ENCODE measurements at regions not wholly inside any gene's neighbourhood (a gene's known extent, or its start where the extent isn't known, plus 50 kb on each side); places are given as distances from the start of the nearest gene placed in this dataset.

DNA sequence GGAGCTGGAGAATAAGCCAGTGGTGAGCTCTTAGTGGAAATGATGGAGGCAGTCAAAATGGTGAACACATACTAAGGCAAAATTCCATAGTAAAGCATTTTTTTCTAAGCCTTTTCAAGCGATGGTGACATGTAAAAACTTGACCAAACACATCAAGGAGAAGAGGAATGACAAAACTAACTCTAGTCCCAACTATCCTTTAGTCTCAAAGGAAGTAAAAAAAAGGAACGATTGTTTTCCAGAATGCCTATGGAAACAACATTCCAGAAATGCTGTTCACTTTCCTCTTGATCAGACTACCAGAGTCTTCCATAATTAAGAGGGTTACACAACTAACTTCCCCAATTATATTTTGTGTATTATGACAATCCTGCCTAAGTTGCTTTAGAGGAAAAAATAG, 715.6 kb downstream of the EPHA4 start:
- DNase-seq (ENCODE audit: low spot score): no peak

DNA sequence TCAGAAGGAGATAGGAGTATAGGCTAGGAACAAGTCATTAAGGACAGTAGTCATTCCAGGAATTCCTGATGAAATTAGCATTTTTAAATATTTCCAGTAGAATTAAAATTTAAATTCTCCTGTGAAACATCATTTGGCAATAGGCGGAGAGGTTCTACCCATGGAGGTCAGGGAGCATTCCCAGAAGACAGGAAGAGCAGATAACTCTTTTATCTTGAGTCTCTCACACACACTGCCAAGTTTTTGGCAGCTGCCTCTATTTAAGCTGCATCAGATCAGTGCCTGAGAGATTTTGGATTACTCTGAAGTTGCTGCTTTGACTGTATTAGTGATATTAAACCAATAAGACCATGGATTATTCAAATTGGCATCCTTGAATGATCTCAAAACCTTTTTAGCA, 714.7 kb downstream of the EPHA4 start:
- no peak for DNase-seq (ENCODE audit: low spot score)

DNA sequence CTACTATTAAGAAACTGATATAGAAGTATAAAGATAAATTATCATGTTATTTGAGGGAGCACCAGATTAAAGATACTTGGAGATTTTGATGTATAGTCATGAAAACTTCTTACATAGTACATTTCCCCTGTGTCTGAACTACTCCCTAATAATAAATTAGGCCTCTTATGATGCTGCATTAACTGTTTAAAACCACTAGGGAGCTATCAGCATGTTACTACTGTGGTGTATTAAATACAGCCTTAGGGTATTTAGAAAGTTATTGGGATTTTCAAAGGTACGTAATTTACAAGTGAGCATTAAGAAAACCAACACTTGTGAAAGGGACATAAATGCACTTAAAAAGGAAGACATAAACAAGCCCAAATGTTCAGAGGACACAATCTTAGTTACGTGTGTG, 714.0 kb downstream of the EPHA4 start:
- DNase-seq (ENCODE audit: low spot score): no peak

DNA sequence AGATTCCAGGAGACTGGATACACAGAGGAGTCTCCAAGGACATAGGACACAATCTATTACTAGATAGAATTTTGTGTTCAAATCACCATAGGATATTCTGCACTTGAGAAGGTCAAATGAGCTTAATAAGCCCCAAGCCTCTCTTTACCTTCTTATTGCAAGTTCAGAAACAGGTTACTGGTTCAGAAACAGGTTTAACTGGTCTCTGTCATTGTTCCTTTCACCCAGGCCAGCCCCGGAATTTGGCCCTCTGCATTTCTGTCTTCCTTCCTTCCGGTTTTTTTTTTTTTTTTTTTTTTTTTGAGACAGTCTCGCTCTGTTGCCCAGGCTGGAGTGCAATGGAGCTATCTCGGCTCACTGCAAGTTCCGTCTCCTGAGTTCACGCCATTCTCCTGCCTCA, 700.2 kb downstream of the EPHA4 start:
- DNase-seq (ENCODE audit: low spot score): no peak

DNA sequence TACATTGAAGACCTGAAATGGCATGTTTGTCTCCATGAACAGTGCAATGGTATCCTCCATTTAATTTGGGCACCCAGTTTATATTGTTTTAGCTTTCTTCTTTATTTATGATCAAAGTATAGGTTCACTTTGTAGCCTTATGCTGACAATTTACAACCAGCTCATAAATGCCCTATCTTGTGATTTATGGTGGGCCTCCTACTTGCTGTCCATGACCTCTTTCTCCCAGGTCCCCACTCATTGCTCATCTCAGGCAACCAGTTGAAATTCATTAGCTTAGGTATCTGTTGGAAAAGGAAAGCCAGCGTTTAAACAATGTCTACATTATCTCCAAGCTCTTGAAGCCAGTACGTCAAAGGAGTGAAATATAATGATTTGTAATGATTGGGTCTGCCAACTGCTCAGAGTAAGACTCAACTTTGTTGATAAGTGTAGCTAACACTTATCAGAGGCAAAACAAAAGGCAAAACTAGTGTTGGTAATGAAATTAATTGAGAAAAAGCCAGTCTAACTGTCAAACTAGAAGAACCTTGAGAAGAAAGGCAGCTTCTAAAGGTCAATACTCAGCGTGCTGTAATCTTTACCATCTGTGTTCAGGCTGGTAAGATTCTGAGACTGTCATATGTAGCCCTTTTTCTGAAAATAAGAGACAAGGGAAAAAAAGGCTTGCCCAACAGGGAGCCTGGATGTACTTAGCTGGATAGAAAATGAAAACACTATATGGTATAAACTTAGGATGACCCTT, 695.9 kb downstream of the EPHA4 start:
- DNase-seq (ENCODE audit: low spot score): no peak

DNA sequence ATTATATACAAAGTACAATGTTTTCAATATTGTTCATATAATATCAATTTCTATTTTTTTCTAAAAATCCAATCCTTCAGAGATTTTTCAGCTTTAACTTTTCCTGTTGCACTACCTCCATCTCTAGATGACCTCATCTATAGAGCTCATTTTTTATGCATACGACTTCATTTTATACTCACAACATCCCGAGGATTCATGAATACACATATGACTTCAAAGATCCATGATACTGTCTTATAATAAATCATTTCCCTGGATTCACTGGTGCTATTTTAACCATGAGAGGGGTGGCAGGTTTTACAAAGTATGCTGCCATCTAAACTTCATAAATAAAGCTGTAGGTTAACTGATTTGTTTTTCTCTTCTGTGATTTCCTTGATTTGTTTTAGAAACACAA, 694.6 kb downstream of the EPHA4 start:
- DNase-seq (ENCODE audit: low spot score): no peak

DNA sequence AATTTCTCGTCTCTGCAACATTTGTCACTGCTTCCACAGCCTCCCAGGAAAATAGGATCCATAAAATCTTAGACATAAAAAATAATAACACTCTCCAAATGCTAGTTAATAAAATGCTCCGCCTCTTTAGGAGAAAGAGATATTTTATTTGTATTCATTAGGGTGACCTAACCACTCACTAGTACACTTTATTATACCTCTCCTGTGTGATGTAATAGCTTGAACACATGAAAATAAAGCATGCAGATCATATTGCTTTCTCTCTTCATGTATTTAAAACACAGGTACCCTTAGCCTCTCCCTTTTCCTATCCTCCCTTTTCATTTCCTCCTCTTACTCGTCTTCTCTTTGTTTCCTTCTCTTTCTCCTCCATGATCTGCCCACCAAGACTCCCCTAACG, 694.2 kb downstream of the EPHA4 start:
- DNase-seq (ENCODE audit: low spot score): no peak

DNA sequence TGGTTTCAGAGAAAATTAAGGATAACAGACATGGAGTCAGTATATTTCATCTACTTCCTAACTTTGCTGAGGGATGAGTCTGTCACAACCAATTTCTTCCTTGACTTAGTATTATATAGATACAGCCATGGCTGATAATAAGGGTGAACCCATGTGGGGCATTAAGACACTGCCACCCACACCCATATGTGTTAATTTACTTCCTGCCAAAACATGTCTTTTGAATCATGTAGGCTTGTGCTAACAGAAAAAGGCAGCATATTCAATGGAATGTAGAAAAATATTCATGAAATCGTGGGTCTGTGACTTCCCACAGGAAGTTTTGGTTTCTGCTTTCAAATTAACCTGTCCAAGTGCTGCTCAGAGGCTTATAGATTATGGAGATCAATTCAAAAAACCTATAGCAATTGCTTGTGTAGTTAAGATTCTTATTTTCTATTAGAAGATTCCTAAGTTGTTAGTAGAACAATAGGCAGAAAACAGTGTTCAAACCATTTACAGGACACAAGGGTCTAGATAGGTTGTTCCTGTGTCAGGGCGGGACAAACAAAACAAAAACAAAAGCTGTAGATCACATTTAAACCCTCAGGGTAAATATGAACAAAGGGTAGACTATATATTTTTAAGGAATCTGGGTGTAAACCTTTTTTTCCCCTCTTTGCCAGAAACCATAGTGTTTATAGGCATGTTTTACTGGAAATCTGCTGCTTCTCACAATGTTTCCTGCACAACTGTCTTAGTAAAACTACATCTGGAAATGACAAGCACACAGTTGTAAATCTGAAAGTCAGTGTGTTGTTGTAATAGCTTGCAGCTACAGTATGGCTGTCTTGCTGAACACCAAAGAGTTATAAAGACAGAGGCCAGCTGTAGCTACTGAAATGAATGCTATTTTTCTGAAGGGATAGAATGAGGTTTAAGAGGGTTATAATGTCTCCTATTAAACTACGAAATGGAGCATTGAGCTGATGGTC, 691.2 kb downstream of the EPHA4 start:
- no peak for DNase-seq (ENCODE audit: low spot score)

DNA sequence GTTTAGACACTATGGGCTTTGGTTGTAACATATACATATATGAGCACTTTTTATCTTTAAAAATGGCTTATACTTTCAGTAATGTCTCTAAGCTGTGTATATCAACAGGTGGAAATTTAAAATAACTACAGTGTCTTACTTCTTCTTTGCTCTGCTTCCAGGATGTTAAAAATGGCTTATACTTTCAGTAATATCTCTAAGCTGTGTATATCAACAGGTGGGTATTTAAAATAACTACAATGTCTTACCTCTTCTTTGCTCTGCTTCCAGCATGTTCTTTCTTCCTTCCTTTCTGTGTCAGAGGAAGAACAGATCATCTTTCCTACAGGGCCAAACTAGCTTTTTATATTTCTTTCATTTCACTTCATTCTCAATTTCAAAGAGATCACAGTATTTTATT, 689.6 kb downstream of the EPHA4 start:
- no peak for DNase-seq (ENCODE audit: low spot score)

DNA sequence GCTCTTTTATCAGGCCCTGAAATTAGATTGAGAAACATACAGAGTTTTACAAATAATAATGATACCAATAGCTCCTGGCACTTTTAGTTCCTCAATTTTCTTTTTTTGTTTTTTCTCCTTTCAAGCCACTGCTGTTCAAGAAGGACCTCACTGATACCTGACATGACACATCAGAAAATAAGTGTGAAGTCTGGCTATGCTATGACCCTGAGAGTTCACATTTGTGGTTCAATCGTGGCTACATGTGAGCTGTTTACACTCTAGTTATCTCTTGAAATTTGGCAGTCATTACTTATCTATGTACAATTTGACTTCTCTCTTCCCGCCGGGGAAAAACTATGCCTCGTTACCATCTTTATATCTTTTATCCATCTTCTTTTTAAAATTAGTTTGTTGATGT, 686.5 kb downstream of the EPHA4 start:
- DNase-seq (ENCODE audit: low spot score): no peak

DNA sequence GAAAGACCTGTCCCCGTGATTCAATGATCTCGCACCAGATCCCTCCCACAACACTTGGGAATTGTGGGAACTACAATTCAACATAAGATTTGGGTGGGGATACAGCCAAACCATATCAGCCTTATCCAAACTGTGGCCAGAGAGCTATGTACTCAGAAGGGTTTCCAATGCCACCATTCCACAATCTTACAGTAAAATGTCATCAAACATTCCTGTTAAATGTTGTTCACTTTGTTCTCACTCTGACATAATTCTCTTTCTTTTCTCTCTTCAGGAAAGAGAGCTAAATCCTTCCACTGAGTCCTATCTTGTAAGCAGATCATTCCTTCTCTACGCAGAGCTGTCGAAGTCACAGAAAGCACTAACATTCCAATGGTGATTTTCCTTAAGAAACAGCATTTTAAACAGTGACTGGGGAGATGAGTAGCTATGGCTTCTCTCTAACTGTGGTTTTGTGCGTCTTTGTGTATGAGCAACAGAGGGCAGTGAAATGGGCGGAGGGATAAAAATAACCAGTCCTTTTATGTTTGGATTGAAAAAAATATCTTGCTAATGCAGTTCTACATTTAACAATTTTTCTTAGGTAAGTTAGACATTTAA, 684.7 kb downstream of the EPHA4 start:
- no peak for DNase-seq (ENCODE audit: low spot score)

DNA sequence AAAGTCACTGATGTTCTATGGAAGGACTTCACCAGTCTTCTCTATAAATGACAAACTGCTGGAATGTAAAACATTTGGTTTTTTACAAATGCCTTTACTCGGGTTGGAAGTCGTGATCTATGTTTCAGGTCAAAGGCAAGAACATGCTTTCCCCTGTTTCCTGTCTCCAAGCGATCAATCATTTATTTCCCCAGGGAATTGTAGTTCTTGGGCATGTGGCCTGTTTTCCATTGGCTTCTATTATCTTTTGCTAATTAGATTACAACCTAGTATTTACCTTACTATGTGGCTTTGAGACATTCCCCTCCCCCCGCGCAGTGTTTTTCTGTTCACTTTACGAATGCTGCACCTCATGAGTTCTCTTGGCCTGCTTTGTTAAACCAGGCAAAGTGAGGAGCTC, 684.2 kb downstream of the EPHA4 start:
- DNase-seq (ENCODE audit: low spot score): no peak

DNA sequence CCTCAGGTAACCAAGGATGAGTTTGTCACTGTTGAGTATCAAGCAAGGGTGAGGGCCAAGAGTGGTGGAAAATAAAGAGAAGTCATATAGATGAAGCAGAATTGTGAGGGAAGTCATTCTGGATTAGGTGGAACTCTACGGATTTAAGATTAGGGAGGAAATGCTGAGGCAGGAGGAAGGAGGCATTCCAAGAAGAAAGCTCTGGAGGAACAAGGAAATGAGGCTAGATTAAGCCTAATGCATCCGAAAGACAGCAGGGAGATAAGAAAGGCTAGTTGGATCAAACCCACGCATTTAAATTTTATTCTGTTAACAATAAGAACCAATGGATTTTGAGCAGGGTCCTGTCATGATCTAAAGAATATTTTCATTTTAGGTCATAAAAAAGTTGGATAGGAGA, 681.2 kb downstream of the EPHA4 start:
- DNase-seq (ENCODE audit: low spot score): no peak

DNA sequence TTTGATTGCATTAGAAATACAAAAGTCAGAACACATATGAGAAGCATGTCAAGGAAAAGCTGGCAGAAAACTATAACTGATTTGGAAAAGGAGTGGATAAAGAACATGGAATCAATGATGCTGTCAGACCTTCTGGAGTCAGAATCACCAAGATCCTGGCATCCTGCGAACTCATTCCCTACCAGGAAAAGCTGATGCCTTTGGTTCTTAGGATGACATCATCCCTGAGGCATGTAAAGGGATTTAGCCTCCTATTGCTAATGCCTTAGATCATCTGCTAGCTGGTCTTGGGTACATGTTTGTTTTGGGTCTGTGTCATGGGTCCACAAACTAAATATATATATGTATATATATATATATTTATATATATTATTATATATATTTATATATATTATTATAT, 680.7 kb downstream of the EPHA4 start:
- DNase-seq (ENCODE audit: low spot score): no peak

DNA sequence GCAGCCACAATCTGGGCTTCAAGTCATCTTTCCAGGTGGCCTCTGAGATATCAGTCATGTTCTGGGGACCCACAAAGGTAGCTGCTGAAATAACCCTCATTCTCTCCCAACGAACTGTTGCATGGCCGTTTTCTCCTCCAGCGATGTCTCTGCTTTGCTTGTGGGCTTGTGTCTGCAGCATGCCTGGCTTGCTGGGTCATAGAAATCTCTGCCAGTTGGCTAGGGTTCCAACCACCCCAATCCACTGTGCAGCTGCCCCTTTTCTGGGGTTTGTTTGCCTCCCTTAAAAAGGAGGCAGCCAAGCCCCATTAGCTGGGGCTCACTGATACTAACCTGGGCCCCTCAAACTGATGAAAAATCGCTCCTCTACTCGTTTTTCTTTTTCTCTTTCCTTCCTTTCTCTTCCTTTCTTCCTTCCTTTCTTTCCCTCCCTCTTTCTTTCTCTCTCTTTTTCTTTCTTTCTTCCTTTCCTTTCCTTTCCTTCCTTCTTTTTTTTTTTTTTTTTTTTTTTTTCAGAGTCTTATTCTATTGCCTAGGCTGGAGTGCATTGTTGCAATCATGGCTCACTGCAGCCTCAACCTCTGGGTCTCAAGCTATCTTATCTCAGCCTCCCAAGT, 680.0 kb downstream of the EPHA4 start:
- no peak for DNase-seq (ENCODE audit: low spot score)

DNA sequence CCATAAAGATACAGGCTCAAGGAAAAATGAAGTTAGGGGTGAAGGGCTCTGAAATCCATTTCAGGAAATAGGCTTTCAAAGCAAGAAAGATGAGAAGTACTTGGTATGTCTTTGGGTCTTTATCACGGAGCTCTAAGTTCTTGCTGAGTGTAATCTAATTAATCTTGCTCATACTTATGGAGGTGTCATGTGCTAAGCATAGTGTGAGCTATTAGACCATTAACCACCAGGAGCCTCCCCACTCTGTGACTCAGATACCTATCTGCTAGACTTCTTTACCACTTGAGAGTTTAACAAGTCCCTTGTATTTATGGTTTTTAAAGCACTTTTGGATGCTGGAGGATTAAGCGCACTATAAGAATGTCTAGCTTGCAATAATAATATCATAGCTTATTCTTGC, 678.7 kb downstream of the EPHA4 start:
- no peak for DNase-seq (ENCODE audit: low spot score)

DNA sequence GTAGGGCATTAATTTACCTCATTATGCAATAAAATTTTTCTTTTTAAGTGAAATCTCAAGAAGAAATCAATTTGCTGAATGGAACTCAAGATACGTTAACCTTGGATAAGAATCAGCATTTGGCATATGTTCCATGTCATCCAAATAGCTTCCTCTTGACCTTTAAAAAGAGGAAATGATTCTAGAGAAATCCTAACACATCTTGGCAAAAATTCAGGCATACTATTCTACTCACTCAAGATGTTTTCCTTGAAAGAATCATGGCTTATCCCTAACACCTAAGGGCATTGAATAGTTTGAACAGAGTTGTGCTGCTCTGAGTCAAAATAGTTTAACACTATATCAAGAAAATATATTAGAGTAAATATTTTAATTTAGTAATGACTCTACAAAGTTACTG, 678.0 kb downstream of the EPHA4 start:
- no peak for DNase-seq (ENCODE audit: low spot score)

DNA sequence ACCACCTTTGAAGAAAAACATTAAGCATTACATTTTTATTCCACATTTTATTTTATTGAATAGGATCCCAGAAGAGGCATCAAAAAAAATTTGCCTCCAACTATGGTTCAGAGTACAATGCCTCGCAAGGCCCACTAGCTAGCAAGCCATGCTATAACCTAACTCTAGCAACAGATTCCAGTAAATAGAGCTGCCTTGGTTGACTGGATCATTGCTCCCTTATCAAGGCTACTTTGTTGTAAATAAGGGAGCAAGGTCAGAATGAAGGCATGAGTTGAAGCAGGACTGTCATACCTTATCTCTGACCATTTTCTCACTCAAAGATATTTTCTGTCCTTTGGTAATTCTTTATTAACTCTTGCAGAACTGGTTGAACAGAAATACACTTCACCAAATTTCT, 672.6 kb downstream of the EPHA4 start:
- no peak for DNase-seq (ENCODE audit: low spot score)

DNA sequence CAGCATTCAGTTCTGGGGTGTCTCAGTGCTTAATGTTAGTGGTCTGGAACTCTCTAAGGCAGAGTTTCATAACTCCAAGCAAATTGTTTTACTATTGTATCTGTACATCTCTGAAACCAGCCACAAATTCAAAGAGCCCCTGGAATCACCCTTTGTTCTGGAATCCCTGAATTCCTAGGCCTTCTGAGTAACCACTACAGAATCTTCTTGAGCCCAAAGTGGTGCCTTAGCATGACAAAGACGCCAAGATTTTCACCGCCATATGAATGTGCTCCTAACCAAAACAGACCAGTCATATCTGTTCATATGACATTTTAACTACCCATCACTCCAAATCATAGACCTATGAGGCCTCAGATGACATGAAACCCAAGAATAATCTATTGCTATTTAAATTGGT, 668.1 kb downstream of the EPHA4 start:
- DNase-seq (ENCODE audit: low spot score): no peak

DNA sequence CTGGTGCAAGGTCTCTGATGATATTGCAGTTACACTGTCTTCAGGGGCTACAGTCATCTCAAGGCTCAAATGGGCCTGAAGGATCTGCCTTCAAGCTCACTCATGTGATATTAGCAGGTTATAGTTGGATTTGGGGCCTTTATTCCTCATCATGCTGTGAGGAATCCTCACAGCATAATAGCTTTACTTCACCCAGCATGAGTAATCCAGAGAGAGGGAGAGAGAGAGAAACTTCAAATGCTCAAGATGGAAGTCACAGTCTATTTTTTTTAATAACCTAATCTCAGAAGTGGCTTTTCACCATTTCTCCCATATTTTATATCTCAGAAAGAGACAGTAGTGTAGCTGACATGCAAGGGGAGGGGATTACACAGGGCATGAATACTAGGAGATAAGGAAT, 658.7 kb downstream of the EPHA4 start:
- DNase-seq (ENCODE audit: low spot score): no peak

DNA sequence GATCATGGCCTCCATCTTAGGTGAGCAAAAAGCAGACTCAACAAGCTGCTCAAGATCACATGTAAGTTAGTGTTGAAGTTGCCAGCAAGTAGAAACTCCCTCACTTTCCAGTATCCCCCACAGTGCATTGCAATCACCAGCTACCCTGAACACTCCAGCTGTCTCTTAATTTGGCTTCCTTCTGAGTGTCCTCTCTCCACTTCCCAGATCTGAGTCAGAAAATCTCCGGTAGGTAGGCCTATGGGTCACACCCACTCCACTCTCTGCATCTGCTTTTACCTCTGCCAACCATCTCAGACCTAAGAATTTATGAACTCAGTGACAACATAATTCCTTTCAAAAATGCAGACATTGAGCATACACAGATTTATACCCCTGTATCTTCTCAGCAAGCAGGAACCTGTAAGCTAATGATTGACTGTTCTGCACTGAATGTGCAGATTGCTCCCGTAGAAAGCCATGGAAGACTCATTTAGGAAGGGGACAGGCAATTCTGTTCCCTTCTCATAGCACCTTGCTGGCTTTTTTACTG, 656.9 kb downstream of the EPHA4 start:
- no peak for DNase-seq (ENCODE audit: low spot score)

DNA sequence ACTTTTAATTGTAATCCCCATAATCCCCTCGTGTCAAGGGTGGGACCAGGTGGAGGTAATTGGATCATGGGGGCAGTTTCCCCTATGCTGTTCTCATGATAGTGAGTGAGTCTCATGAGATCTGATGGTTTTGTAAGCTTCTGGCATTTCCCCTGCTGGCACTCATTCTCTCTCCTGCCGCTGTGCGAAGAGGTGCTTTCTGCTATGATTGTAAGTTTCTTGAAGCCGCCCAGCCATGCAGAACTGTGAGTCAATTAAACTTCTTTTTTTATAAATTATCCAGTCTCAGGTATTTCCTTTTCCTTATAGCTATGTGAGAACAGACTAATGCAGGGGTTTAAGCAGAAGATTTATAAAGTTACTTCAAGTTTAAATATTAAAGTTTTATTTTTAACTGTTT, 655.2 kb downstream of the EPHA4 start:
- no peak for DNase-seq (ENCODE audit: low spot score)
